ENCODE measurements at regions not wholly inside any gene's neighbourhood (a gene's known extent, or its start where the extent isn't known, plus 50 kb on each side); places are given as distances from the start of the nearest gene placed in this dataset.

GRCh38 chr9:74205056-74205455, 292.1 kb upstream of the RORB start:
- intact Hi-C loops (cut with DNase I): no loop called here
- WGBS, 3 donors: 35 to 42% (median 41%) methylated on average over 4 of the region's 4 CpGs

GRCh38 chr9:74218385-74219063, 278.6 kb upstream of the RORB start:
- DNase-seq (no peak), ATAC-seq (no peak)
- TF ChIP-seq CTCF (IDR thresholded peaks at IDR 0.05): no peak
- H3K27ac ChIP-seq: no peak overlapping the region
- H3K4me1 ChIP-seq: no peaks in the 10 kb centered on the region
- H3K4me3 ChIP-seq: no peak overlapping the region
- 67 to 81% (median 79%) methylated on average over 3 of the region's 3 CpGs for WGBS, 3 donors
- no peaks in the 10 kb centered on the region for H3K9me3 ChIP-seq
- intact Hi-C loops (cut with DNase I): no loop called here
- no peaks in the 10 kb centered on the region for H3K36me3 ChIP-seq (ENCODE audit: insufficient read depth in 1 of 2, low read depth in 1 of 2)
- peaks cover 0 to 3% (median 0%) of the 10 kb centered on the region in 3 donors for H3K27me3 ChIP-seq (ENCODE audit: insufficient read depth in 3 of 3, low read length in 2 of 3)

More at GRCh38 chr9:74205056-74205455, 292.1 kb upstream of the RORB start:
- TF ChIP-seq CTCF (IDR thresholded peaks at IDR 0.05): no peak
- ATAC-seq: no peak
- H3K4me3 ChIP-seq: no peak overlapping the region
- H3K27ac ChIP-seq: no peak overlapping the region
- DNase-seq: no peak
- H3K27me3 ChIP-seq (ENCODE audit: insufficient read depth in 3 of 3, low read length in 2 of 3): no peaks in the 10 kb centered on the region
- H3K9me3 ChIP-seq: no peaks in the 10 kb centered on the region
- no peaks in the 10 kb centered on the region for H3K36me3 ChIP-seq (ENCODE audit: insufficient read depth in 1 of 2, low read depth in 1 of 2)
- no peaks in the 10 kb centered on the region for H3K4me1 ChIP-seq

GRCh38 chr9:74220327-74220726, 276.8 kb upstream of the RORB start:
- no peak for TF ChIP-seq CTCF (IDR thresholded peaks at IDR 0.05)
- Histone ChIP-seq H3K36me3 (ENCODE audit: insufficient read depth in 1 of 2, low read depth in 1 of 2) (no peaks in the 10 kb centered on the region), H3K27me3 (ENCODE audit: insufficient read depth in 3 of 3, low read length in 2 of 3) (peaks cover 0 to 3% (median 0%) of the 10 kb centered on the region in 3 donors), H3K4me1 (no peaks in the 10 kb centered on the region), H3K9me3 (no peaks in the 10 kb centered on the region), H3K27ac (no peak overlapping the region), H3K4me3 (no peak overlapping the region)
- intact Hi-C loops (cut with DNase I): no loop called here
- DNase-seq: no peak
- 51 to 59% (median 56%) methylated on average over 5 of the region's 5 CpGs for WGBS, 3 donors
- ATAC-seq: no peak

GRCh38 chr9:74236857-74237256, 260.3 kb upstream of the RORB start:
- no peak overlapping the region for H3K27ac ChIP-seq
- H3K36me3 ChIP-seq (ENCODE audit: insufficient read depth in 1 of 2, low read depth in 1 of 2): no peaks in the 10 kb centered on the region
- DNase-seq (no peak), ATAC-seq (no peak)
- no peaks in the 10 kb centered on the region for H3K4me1 ChIP-seq
- H3K4me3 ChIP-seq: no peak overlapping the region
- H3K27me3 ChIP-seq (ENCODE audit: insufficient read depth in 3 of 3, low read length in 2 of 3): no peaks in the 10 kb centered on the region
- peaks cover 14% of the 10 kb centered on the region for H3K9me3 ChIP-seq
- intact Hi-C loops (cut with DNase I): no loop called here
- 66 to 69% (median 68%) methylated on average over 2 of the region's 2 CpGs for WGBS, 3 donors
- TF ChIP-seq CTCF (IDR thresholded peaks at IDR 0.05): no peak

All from psoas muscle (tissue), 7 donors.